ENCODE measurements at regions not wholly inside any gene's neighbourhood (a gene's known extent, or its start where the extent isn't known, plus 50 kb on each side); places are given as distances from the start of the nearest gene placed in this dataset.

GRCh38 chr7:106982415-106982814 lies 62.1 kb upstream of the PRKAR2B start:
- H3K4me3 ChIP-seq (ENCODE audit: low read length in 3 of 3) = no peak overlapping the region
- TF ChIP-seq CTCF (IDR thresholded peaks at IDR 0.05; ENCODE audit: borderline replicate concordance, extremely low read depth, insufficient read depth) = no peak
- H3K9ac ChIP-seq (ENCODE audit: low read length in 3 of 3) = no peak overlapping the region
- DNase-seq = peak in 4 of 5 donors; percentile 43 to 84 (median 64)
- no peaks in the 10 kb centered on the region for H3K9me3 ChIP-seq (ENCODE audit: control insufficient read depth in 2 of 3, insufficient read depth in 1 of 3, low read length in 3 of 3)
- no peak for FAIRE-seq
- no peak overlapping the region for H3K27ac ChIP-seq (ENCODE audit: low read depth in 2 of 2, low read length in 2 of 2)
- intact Hi-C loops (cut with DNase I) = no loop called here
- no peaks in the 10 kb centered on the region for H3K4me1 ChIP-seq (ENCODE audit: control insufficient read depth in 2 of 3, insufficient read depth in 2 of 3, low read depth in 1 of 3, low read length in 3 of 3)
- no peaks in the 10 kb centered on the region for H3K36me3 ChIP-seq (ENCODE audit: control insufficient read depth in 2 of 3, insufficient read depth in 3 of 3, low read length in 3 of 3)
- no peaks in the 10 kb centered on the region for H3K27me3 ChIP-seq (ENCODE audit: control insufficient read depth, insufficient read depth, low read length)

- H3K27ac ChIP-seq (ENCODE audit: low read depth in 2 of 2, low read length in 2 of 2) = no peak overlapping the region
- H3K4me3 ChIP-seq (ENCODE audit: low read length in 3 of 3) = no peak overlapping the region
- H3K9me3 ChIP-seq (ENCODE audit: control insufficient read depth in 2 of 3, insufficient read depth in 1 of 3, low read length in 3 of 3) = no peaks in the 10 kb centered on the region
- no peak for TF ChIP-seq CTCF (IDR thresholded peaks at IDR 0.05; ENCODE audit: borderline replicate concordance, extremely low read depth, insufficient read depth)
- intact Hi-C loops (cut with DNase I) = no loop called here
- no peak overlapping the region for H3K9ac ChIP-seq (ENCODE audit: low read length in 3 of 3)
- H3K36me3 ChIP-seq (ENCODE audit: control insufficient read depth in 2 of 3, insufficient read depth in 3 of 3, low read length in 3 of 3) = no peaks in the 10 kb centered on the region
- no peak for DNase-seq
- FAIRE-seq = no peak
- H3K27me3 ChIP-seq (ENCODE audit: control insufficient read depth, insufficient read depth, low read length) = no peaks in the 10 kb centered on the region
- no peaks in the 10 kb centered on the region for H3K4me1 ChIP-seq (ENCODE audit: control insufficient read depth in 2 of 3, insufficient read depth in 2 of 3, low read depth in 1 of 3, low read length in 3 of 3)
These were observed 60.5 kb upstream of the PRKAR2B start for GRCh38 chr7:106984034-106984433.

GRCh38 chr7:106986450-106986977 lies 58.0 kb upstream of the PRKAR2B start:
- FAIRE-seq = no peak
- H3K36me3 ChIP-seq (ENCODE audit: control insufficient read depth in 2 of 3, insufficient read depth in 3 of 3, low read length in 3 of 3) = no peaks in the 10 kb centered on the region
- H3K9ac ChIP-seq (ENCODE audit: low read length in 3 of 3) = no peak overlapping the region
- H3K9me3 ChIP-seq (ENCODE audit: control insufficient read depth in 2 of 3, insufficient read depth in 1 of 3, low read length in 3 of 3) = no peaks in the 10 kb centered on the region
- intact Hi-C loops (cut with DNase I) = no loop called here
- no peak for TF ChIP-seq CTCF (IDR thresholded peaks at IDR 0.05; ENCODE audit: borderline replicate concordance, extremely low read depth, insufficient read depth)
- no peaks in the 10 kb centered on the region for H3K4me1 ChIP-seq (ENCODE audit: control insufficient read depth in 2 of 3, insufficient read depth in 2 of 3, low read depth in 1 of 3, low read length in 3 of 3)
- DNase-seq = no peak
- no peaks in the 10 kb centered on the region for H3K27me3 ChIP-seq (ENCODE audit: control insufficient read depth, insufficient read depth, low read length)
- H3K4me3 ChIP-seq (ENCODE audit: low read length in 3 of 3) = no peak overlapping the region
- H3K27ac ChIP-seq (ENCODE audit: low read depth in 2 of 2, low read length in 2 of 2) = no peak overlapping the region

GRCh38 chr7:106987777-106988176 lies 56.7 kb upstream of the PRKAR2B start:
- no peak for TF ChIP-seq CTCF (IDR thresholded peaks at IDR 0.05; ENCODE audit: borderline replicate concordance, extremely low read depth, insufficient read depth)
- intact Hi-C loops (cut with DNase I) = no loop called here
- DNase-seq (no peak), FAIRE-seq (no peak)
- H3K36me3 ChIP-seq (ENCODE audit: control insufficient read depth in 2 of 3, insufficient read depth in 3 of 3, low read length in 3 of 3) = no peaks in the 10 kb centered on the region
- no peak overlapping the region for H3K4me3 ChIP-seq (ENCODE audit: low read length in 3 of 3)
- H3K4me1 ChIP-seq (ENCODE audit: control insufficient read depth in 2 of 3, insufficient read depth in 2 of 3, low read depth in 1 of 3, low read length in 3 of 3) = no peaks in the 10 kb centered on the region
- H3K9ac ChIP-seq (ENCODE audit: low read length in 3 of 3) = no peak overlapping the region
- no peak overlapping the region for H3K27ac ChIP-seq (ENCODE audit: low read depth in 2 of 2, low read length in 2 of 2)
- H3K27me3 ChIP-seq (ENCODE audit: control insufficient read depth, insufficient read depth, low read length) = no peaks in the 10 kb centered on the region
- no peaks in the 10 kb centered on the region for H3K9me3 ChIP-seq (ENCODE audit: control insufficient read depth in 2 of 3, insufficient read depth in 1 of 3, low read length in 3 of 3)

Data from kidney (tissue), 13 donors.